ENCODE measurements at regions not wholly inside any gene's neighbourhood (a gene's known extent, or its start where the extent isn't known, plus 50 kb on each side); places are given as distances from the start of the nearest gene placed in this dataset.

GRCh38 chr12:92413286-92413685, 267.6 kb upstream of the BTG1 start:
- no peak for TF ChIP-seq CTCF (IDR thresholded peaks at IDR 0.05)
- no peak for TF ChIP-seq POLR2A (IDR thresholded peaks at IDR 0.05)
- TF ChIP-seq POLR2AphosphoS5 (IDR thresholded peaks at IDR 0.05; ENCODE audit: insufficient read depth in 1 of 2, low read depth in 1 of 2): no peak
